RKO (cell line): ENCODE measurements at regions not wholly inside any gene's neighbourhood (a gene's known extent, or its start where the extent isn't known, plus 50 kb on each side); places are given as distances from the start of the nearest gene placed in this dataset.
"Not testable (repeated sequence)": the region's sequence is repeated elsewhere in the genome, so short reads cannot be mapped to it uniquely, and the experiment has no call there.

ENCODE experiments used
- DNase-seq: peaks from one replicate; pipeline ENCODE4 v3.0.0-alpha.2; 2016; ENCODE audit warnings: low spot score

DNA sequence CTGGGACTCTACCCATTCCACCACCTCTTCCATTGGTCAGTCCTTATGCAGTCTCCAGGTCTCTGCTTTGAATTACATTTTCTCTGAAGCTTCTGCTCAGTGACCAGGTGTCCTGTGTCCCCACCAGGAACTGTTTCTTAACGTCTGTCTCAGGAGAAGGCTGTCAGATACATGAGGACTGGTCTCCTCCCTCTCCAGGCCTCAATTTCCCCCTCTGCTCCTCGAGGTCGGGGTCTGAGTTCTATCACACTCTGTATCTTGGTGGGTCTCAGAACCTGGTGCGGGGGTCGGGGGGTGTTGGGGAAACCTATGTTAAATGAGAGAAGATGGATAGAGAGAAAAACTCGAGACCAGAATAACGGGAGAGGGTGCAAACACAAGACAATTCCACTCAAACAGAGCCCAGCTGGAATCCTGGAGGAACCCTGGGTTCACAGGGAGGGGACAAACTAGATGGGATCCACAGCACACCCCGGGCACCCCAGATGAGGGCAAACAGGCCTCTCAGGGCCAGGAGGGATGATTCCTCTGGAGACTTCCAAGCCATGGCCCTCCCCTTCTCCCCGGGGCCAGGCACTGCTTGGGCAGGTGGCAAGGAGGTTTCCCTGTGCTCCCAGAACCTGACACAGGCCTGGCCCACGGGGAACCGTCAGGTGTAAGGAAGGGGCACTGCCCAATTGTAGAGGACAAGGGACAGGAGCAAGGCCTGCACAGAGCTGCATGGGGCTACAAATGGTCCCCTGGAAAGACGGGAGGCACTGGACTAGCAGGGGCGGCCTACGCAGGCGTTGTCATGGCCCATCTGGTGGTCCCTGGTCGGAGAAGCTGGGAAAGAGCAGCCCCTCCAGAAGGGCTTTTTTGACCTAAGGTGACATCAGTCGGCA, 313.2 kb upstream of the DIO3 start:
- no peak for DNase-seq

DNA sequence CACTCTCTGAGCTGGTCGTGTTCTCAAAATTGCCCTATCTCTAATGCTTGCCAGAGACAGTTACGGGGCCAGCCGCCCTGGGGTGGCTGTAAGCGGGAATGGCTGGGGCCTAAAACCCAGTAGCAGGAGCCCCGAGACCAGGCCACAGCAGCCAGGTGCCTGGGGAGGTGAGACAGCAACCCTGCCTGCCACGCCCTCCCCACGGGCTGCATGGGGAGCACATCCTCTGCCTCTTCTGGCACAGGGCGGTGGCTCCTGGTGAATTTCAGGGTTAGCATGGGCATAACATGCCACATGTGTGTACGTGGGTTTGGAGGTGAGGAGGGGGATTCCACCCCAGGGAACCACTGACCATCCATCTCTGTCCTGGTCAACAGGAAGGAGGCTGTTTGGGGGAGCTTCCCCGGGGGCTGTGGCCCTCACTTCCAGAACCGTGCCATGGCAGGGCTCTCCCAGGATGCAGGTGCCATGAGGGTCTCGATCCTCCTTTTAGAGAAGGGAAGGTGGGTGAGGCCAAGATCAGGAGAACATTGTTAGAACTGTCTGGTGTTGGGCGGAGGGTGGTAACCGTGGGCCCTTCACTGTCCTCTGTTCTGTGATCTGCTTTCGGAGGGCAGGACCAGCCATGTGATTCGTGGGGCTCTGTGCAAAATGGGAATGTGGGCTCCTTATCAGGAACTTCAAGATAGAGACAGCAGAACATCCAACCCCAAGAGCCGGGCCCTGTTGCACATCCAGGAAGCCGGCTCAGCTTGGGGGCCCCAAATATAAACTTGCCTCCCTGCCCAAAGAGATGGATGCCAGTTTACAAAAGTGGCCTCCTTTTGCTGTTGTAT, 312.2 kb upstream of the DIO3 start:
- no peak for DNase-seq

DNA sequence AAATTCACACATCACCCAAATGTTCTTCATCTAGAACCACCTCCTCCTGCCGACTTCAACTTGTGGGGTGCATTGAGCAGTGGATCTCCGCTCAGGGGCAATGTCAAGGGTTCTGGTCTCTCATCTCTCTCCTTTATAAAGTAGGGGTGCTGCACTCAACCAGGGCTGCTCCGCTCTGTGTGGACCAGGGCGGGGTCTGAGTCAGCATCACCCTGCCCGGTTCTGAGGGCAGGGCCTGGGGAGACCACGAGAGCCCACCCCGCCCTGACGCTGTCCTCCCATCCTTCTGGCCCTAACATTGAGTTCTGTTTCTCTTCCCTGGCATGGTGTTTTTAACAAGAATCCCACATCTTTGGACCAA, 311.6 kb upstream of the DIO3 start:
- no peak for DNase-seq

DNA sequence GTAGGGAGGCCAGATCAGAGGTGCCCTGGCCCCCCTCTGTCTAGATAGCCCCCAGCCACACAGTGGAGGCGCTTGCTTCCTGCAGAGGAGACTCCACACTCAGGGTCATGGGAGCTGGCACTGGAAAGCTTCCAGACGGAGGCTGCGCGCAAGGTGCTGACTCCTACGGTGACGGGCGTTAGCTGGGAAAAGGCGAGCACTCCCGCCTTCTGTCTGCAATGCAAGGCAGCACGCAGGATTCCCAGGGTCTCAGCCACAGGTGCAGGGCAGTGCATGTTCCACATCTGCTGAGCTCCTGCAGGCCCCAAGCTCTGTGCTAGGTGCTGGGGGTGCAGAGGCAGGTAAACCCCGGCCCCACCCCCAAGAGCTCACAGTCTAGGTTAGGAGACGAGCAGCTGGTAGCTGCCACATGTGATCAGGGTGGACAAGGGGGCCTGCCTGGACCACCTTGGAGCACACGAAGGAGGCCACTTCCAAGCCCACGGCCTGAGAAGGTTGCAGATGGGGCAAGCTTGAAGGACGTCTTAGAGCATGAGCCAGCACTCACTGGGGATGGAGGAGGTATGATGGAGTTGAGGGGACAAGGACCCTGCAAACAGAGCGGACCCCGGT, 310.9 kb upstream of the DIO3 start:
- DNase-seq: no peak

DNA sequence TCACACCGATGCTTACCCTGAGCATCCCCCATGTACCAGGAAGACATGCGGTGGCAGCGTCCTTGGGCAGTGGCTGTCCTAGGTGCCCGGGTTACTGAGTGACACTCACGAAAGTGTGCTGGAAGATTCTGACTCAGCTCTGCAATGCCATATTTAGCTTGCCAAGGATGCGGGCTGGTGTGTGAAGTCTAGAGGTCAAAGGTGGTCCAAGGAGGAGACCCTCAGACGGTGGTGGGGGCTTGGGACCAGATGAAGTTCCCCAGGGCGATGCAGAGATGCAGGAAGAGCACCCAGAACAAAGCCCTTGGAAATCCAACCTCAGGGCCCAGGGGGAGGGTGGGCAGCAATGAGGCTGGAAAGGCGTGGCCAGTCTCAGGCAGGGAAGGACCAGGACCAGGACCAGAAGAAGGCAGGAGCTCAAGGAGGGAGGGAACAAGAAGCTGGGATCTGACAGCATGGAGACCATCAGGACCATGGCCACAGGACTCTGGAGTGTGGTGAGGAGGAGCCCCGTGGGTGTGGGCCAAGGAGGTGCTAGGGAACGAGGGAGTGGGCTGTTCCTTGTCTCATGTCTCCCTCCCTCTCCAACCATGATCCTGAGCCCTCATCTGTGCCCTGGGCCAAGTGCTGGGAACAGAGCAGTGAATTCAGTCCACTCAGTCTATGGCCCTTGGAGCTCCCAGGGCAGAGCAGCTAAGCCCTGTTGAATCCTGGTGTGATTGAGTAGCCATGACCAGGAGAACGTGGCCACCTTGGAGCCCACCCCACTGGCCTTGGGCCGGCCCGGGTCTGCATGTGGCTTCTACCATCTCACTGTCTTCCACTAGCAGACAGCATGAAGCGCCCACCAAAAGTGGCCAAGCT, 310.1 kb upstream of the DIO3 start:
- no peak for DNase-seq

DNA sequence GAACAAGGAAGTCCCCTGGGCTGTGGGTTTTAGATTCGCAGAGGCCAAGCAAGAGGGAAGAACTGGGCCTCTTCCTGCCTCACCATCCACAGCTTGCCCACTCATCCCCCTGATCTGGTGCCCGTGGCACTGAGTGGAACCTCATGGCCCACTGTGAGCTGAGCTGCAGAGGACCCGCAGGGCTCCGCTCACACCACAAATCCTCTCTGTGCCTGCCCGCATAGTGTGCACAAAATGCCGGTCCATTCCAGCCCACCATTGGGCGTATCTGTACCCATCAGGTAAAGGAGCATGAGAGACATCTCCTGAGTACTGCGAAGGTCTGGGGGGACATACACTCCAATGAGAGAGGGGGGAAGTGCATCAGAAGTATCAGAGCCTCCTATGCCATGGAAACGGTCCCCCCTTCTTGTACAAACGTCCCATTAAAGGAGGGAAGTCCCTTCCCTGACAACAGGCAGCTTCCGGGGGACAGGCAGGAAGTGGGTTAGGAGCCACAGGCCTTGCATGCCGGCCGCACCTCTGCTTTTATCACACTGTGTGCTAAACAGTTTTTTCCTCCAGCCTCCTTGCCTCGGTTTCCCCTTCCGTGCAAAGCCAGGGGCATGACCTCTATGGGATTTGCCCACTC, 309.4 kb upstream of the DIO3 start:
- DNase-seq: no peak

DNA sequence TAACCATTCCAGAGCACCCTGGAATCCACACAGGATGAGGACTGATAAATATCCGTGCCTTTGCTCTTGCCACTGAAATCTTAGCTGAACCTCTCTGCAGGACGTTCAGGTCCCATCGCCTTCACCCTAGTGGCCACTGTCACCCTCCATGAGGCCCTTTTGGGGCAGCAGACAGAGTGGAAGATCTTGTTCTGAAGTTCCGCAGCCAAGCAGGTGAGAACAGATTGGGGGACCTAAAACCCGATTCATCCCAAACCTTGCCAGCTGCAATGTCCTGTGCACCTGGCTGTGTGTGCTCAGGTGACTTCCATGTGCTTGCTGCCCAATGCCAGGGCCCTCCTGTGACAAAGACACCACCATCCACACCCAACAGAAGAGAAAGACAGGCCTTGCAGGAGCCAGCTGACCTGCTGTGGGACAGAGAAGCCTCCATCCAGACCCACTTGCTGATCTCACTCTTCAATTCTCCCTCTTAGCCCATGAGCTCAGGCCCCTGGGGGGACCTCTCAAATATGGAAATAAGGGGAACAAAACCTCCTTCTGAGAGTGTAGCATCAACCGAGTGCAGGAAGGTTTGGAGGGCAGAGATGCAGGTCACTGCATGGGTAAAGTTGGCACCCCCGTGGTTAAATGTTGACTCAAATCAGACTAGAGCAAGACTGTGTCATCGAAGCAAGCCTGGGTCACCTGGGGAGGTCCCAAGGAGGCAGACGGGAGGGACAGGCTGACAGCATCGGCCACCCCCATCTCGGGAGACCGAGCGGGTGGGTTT, 308.7 kb upstream of the DIO3 start:
- DNase-seq: no peak

DNA sequence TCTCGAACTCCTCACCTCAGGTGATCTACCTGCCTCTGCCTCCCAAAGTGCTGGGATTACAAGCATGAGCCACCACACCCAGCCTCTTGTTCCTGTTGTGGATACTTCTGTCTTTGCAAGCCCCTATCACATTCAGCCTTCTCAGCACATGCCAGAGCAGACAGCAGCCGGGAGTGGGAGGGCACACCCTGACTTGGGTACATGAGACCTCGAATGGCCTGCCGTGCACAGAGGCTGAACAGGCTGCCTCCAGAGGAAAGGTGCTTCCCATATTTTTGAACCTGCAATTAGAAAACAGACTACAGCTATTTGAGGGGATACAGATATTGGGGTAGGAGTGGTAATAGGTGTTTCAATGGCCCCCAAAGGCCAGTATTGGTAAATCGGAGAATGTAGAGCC, 307.3 kb upstream of the DIO3 start:
- no peak for DNase-seq

DNA sequence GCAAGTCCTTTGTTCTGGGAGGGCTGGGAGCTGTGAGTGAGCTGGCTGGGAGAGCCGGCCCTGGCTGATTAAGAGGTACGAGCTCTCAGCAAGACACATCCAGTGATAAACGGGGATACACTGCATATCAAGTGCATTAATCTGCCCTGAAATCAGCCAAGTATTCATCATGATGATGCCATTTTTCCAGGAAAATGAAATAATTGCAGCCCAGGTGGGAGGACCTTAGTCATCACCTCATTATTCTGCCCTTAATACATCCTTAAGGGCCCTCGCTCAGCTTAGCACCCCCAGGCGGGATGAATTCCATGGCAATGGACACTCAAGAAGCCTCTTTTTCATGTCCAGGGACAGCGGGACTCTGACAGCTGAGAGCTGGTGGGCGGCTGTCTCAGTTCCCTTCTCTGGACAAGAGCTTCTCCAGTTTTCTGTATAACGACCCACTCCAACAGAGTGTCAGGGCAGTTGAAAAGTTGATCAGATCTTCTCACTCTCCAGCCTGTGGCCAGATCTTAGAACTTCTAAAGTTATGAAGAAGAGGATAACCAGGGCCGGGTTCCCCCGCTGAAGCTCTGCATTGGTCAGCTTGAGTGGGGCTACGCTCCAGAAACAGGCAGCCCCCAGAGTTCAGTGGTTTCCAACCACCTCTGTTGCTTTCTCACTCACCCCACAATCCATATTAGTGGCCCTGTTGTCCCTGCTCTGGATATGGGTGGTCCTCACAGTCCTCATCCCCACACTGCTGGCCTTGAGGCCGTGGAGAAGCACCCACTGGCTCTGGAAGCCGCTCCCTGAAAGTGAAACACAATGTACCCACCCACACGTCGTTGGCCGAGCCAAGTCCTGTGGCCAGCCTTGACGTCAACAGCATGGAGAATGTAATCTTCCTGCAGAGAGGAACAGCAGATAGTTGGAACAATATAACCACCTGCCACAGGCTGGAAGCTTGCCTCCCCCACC, 306.2 kb upstream of the DIO3 start:
- peak; percentile 4 for DNase-seq

DNA sequence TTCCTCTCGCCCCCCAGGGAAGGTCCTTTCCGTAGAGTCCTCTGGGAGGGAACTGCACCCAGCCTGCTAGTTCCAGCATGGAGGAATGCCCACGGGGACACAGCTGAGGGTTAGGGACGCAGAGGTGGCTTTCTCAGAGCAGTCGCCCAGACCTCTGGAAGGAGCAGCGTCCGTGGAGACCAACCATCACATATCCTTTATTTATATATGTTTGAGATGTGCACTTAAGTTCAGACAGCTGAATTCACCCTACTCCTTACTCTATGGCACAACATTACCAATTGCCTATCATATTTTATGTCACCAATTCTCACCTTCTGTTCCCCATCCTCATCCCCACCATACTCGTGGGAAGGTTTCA, 305.6 kb upstream of the DIO3 start:
- no peak for DNase-seq

DNA sequence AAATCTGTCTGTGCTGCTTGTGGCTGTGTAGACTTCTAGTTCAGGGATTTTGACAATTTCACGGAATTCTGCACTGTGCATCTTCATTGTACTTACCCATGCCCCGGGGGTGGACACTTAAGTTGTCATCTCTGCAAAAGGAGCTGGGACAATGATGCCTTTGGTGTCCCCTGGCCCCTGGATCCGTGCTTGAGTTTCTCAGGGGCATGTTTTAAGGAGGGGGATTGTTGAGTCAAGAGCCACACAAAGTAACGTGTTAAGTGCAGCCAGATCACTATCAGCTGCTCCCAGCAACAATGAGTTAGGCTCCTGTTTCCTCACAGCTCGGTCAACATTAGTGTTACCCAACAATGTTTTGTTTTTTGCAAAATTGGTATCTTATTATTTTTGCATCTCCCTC, 305.0 kb upstream of the DIO3 start:
- no peak for DNase-seq

DNA sequence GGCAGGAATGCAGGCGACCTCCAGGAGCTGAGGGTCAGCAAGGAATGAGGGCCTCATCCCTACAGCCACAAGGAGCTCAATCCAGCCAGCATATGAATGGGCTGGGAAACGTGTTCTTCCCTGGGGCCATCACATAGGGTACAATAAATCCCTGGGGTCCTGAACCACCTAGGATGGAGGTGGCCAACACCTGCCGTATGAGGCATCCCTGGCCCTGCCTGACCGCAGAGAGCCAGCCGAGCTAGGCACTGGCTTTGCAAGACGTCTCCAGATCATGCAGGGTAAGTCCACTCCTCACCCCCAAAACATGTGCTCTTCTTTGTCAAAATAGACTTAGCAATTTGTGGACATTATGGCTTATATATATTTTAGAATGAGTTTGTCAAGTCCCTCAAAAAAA, 303.7 kb upstream of the DIO3 start:
- no peak for DNase-seq

DNA sequence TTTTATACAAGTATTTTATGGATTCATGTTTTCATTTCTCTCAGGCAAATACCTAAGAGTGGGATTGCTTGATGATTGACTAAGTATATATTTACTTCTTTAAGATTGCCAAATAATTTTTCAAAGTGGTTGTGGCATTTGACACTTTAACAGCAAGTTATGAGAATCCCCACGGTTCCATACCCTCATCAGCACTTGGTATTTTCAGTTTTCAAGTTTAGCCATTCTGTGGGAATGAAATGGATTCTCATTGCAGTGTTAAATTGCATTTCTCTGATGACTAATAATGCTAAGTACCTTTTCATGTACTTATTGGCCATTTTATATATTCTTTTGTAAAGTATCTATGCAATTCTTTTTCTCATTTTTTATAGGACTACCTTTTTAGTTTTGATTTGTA, 301.5 kb upstream of the DIO3 start:
- DNase-seq: no peak

DNA sequence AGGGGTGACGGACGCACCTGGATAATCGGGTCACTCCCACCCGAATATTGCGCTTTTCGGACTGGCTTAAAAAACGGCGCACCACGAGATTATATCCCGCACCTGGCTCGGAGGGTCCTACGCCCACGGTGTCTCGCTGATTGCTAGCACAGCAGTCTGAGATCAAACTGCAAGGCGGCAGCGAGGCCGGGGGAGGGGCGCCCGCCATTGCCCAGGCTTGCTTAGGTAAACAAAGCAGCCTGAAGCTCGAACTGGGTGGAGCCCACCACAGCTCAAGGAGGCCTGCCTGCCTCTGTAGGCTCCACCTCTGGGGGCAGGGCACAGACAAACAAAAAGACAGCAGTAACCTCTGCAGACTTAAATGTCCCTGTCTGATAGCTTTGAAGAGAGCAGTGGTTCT, 294.9 kb upstream of the DIO3 start:
- not testable (repeated sequence) for DNase-seq

DNA sequence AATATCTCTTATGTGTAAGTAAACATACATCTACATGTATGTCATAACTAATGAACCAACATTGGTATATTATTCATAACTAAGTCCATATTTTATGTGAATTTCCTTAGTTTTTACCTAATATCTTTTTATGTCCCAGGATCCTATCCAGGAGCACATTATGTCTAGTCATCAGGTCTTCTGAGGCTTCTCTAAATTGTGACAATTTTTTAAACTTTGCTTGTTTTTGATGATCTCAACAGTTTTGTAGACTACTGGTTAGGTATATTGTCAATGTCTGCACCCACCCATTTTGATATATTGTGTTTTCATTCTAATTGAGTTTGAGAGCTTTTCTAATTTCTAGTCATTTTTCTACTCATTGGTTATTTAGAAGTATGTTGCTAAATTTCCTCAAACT, 288.2 kb upstream of the DIO3 start:
- no peak for DNase-seq

DNA sequence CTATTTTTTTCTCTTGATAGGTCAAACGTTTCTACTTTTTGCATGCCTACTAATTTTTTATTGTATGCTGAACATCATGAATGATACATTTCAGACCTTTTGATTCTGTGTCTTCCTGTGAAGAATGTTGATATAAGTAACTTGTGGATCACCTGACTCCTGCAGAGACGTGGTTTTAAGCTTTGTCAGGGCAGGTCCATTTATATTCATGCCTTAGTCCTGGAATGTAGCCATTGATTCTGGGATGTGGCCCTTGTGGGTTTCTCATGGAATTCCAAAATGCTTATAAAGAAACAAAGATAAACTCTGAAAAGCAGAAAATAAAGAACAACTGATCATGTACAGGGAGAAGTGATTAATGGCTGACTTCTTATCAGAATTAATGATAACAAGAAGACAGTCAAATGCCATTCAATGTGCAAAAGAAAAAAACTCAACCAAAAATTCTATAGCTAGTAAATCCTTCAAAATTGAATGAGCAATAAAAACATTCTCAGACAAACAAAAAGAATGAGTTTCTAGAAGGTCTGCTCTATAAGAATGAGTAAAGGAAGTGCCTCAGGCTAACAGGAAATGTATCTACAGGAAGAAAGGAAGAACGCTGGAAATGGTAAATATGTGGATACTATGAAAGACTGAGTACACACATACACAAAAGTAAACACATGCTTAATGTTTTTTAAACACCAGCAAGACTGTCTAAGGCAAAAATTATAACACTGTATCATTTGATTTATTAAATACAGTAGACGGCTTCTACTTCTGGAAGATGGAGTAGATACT, 284.8 kb upstream of the DIO3 start:
- DNase-seq: no peak

DNA sequence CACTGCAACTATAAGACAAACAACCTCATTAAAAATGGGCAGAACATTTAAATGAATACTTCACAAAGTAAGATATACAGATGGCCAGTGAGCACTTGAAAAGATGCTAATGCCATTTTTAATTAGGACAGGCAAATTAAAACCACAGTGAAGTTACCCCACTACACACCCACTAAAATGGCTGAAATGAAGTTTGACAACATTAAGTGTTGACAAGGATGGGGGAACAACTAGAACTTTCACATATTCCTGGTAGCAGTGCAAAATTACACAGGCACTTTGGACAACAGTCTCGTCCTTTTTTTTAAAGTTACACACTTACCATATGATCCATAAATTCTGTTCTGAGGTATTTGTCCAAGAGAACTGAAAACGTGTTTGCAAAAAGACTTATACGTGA, 278.9 kb upstream of the DIO3 start:
- DNase-seq: no peak

DNA sequence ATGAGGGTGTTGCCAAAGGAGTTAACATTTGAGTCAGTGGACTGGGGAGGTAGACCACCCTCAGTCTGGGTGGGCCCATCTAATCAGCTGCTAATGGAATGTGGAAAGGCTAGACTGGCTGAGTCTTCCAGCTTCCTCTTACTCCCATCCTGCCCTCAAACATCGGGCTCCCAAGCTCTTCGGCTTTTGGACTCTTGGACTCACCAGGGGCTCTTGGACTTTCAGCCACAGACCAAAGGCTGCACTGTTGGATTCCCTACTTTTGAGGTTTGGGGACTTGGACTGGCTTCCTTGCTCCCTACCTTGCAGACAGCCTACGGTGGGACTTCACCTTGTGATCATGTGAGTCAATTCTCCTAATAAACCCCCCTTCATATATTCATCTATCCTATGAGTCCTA, 276.6 kb upstream of the DIO3 start:
- DNase-seq: no peak
